H9 (cell line): ENCODE measurements at regions not wholly inside any gene's neighbourhood (a gene's known extent, or its start where the extent isn't known, plus 50 kb on each side); places are given as distances from the start of the nearest gene placed in this dataset.

ENCODE experiments used
- DNase-seq: peaks from one replicate; pipeline ENCODE4 v3.0.0-alpha.2; 2017
- H2AFZ ChIP-seq: one replicate; pipeline ENCODE4 v1.6.1; 2013; ENCODE audit warnings: mild to moderate bottlenecking, low read length, control low read depth, moderate library complexity
- H2AK5ac ChIP-seq: 2 replicates; pipeline ENCODE4 v1.6.1; 2013; ENCODE audit warnings: low read length, control low read depth, mixed read lengths; ENCODE audit not compliant: insufficient read length
- H2BK120ac ChIP-seq: one replicate; pipeline ENCODE4 v1.6.1; 2013; ENCODE audit warnings: low read depth, mild to moderate bottlenecking, low read length, control low read depth, inconsistent platforms; ENCODE audit not compliant: poor library complexity, severe bottlenecking
- H2BK12ac ChIP-seq: 2 replicates; pipeline ENCODE4 v1.6.1; 2013; ENCODE audit warnings: low read length, control low read depth, mixed read lengths, low read depth; ENCODE audit not compliant: insufficient read length
- H2BK15ac ChIP-seq: 2 replicates; pipeline ENCODE4 v1.6.1; 2013; ENCODE audit warnings: low read depth, low read length, control low read depth
- H2BK20ac ChIP-seq: one replicate; pipeline ENCODE4 v1.6.1; 2013; ENCODE audit warnings: low read depth, mild to moderate bottlenecking, low read length, control low read depth, inconsistent platforms; ENCODE audit not compliant: poor library complexity, severe bottlenecking
- H2BK5ac ChIP-seq: 2 replicates; pipeline ENCODE4 v1.6.1; 2013; ENCODE audit warnings: low read length, control low read depth, mixed read lengths; ENCODE audit not compliant: insufficient read length
- H3K14ac ChIP-seq: 2 replicates; pipeline ENCODE4 v1.6.1; 2013; ENCODE audit warnings: low read length, control low read depth; ENCODE audit not compliant: insufficient read depth
- H3K18ac ChIP-seq: 2 replicates; pipeline ENCODE4 v1.6.1; 2013; ENCODE audit warnings: low read depth, mild to moderate bottlenecking, mixed read lengths, low read length, control low read depth; ENCODE audit not compliant: insufficient read length
- H3K23ac ChIP-seq: 2 replicates; pipeline ENCODE4 v1.6.1; 2013; ENCODE audit warnings: low read length, control low read depth, mixed read lengths, low read depth; ENCODE audit not compliant: insufficient read length
- H3K23me2 ChIP-seq: 2 replicates; pipeline ENCODE4 v1.6.1; 2013; ENCODE audit warnings: low read depth, mild to moderate bottlenecking, mixed read lengths, low read length, control low read depth; ENCODE audit not compliant: insufficient read length, poor library complexity, severe bottlenecking
- H3K27ac ChIP-seq: 2 replicates; pipeline ENCODE4 v1.5.1; 2013; ENCODE audit warnings: low read length, control low read depth, mixed read lengths, low read depth; ENCODE audit not compliant: insufficient read length
- H3K27me3 ChIP-seq: 2 replicates; pipeline ENCODE4 v1.6.1; 2013; ENCODE audit warnings: low read length, control low read depth, inconsistent platforms; ENCODE audit not compliant: insufficient read depth
- H3K4ac ChIP-seq: 2 replicates; pipeline ENCODE4 v1.6.1; 2013; ENCODE audit warnings: low read depth, mild to moderate bottlenecking, control low read depth, inconsistent platforms, low read length, moderate library complexity
- H3K4me1 ChIP-seq: 2 replicates; pipeline ENCODE4 v1.6.1; 2013; ENCODE audit warnings: low read length, control low read depth, inconsistent platforms; ENCODE audit not compliant: insufficient read depth
- H3K4me2 ChIP-seq: 2 replicates; pipeline ENCODE4 v1.6.1; 2013; ENCODE audit warnings: low read length, control low read depth, mixed read lengths; ENCODE audit not compliant: insufficient read length, insufficient read depth
- H3K56ac ChIP-seq: 2 replicates; pipeline ENCODE4 v1.6.1; 2013; ENCODE audit warnings: low read depth, mild to moderate bottlenecking, mixed read lengths, low read length, control low read depth; ENCODE audit not compliant: insufficient read length
- H3K79me1 ChIP-seq: 2 replicates; pipeline ENCODE4 v1.6.1; 2013; ENCODE audit warnings: low read depth, mild to moderate bottlenecking, moderate library complexity, low read length, control low read depth, inconsistent platforms; ENCODE audit not compliant: insufficient read depth, poor library complexity, severe bottlenecking
- H3K79me2 ChIP-seq: 2 replicates; pipeline ENCODE4 v1.6.1; 2013; ENCODE audit warnings: low read length, control low read depth, inconsistent platforms; ENCODE audit not compliant: insufficient read depth
- H3K9ac ChIP-seq: 2 replicates; pipeline ENCODE4 v1.6.1; 2013; ENCODE audit warnings: low read length, control low read depth, mixed read lengths; ENCODE audit not compliant: insufficient read length; ENCODE audit errors: extremely low read depth
- H3K9me3 ChIP-seq: one replicate; pipeline ENCODE4 v1.6.1; 2013; ENCODE audit warnings: low read depth, low read length, inconsistent platforms; ENCODE audit not compliant: control insufficient read depth
- H3T11ph ChIP-seq: one replicate; pipeline ENCODE4 v1.6.1; 2013; ENCODE audit warnings: mild to moderate bottlenecking, low read length, control low read depth, inconsistent platforms
- H4K20me1 ChIP-seq: one replicate; pipeline ENCODE4 v1.6.1; 2013; ENCODE audit not compliant: control insufficient read depth, insufficient read length, insufficient read depth
- H4K5ac ChIP-seq: 2 replicates; pipeline ENCODE4 v1.6.1; 2013; ENCODE audit warnings: low read depth, mild to moderate bottlenecking, mixed read lengths, low read length, control low read depth; ENCODE audit not compliant: insufficient read length
- H4K8ac ChIP-seq: replicated peaks from 2 replicates; pipeline ENCODE4 v1.6.1; 2013; ENCODE audit warnings: low read length, control low read depth, mixed read lengths, low read depth; ENCODE audit not compliant: insufficient read length
- H4K91ac ChIP-seq: 2 replicates; pipeline ENCODE4 v1.6.1; 2013; ENCODE audit warnings: low read depth, mild to moderate bottlenecking, moderate library complexity, mixed read lengths, low read length, control low read depth; ENCODE audit not compliant: insufficient read length
- H3K27ac Mint-ChIP-seq, 3 experiments: 2 replicates in 2 of 3; 3 replicates in 1 of 3; pipeline ENCODE4 v1.8.0; 2020 to 2021; ENCODE audit warnings: mixed read lengths in 3 of 3, mild to moderate bottlenecking in 1 of 3, moderate library complexity in 1 of 3
- H3K27me3 Mint-ChIP-seq: 2 replicates; pipeline ENCODE4 v1.8.0; 2021; ENCODE audit warnings: low read depth, mild to moderate bottlenecking, moderate library complexity, mixed read lengths
- H3K36me3 Mint-ChIP-seq, 3 experiments: 2 replicates in 2 of 3; 3 replicates in 1 of 3; pipeline ENCODE4 v1.8.0; 2020 to 2021; ENCODE audit warnings: low read depth in 3 of 3, mixed read lengths in 3 of 3; ENCODE audit not compliant: insufficient read depth in 1 of 3
- H3K4me1 Mint-ChIP-seq, 2 experiments: 2 replicates each; pipeline ENCODE4 v1.8.0; 2020; ENCODE audit warnings: mixed read lengths in 2 of 2
- H3K4me3 Mint-ChIP-seq, 2 experiments: 2 replicates in 1 of 2; 3 replicates in 1 of 2; pipeline ENCODE4 v1.8.0; 2020 to 2021; ENCODE audit warnings: mild to moderate bottlenecking in 2 of 2, mixed read lengths in 2 of 2, moderate library complexity in 1 of 2
- H3K9me3 Mint-ChIP-seq, 2 experiments: 2 replicates in 1 of 2; 3 replicates in 1 of 2; pipeline ENCODE4 v1.8.0; 2020; ENCODE audit warnings: mild to moderate bottlenecking in 2 of 2, mixed read lengths in 2 of 2, moderate library complexity in 1 of 2
- WGBS: extraction: QIAGEN DNeasy Blood & Tissue Kit; methylation state at CpG from one replicate; pipeline ENCODE4 v1.1.7; 2013; ENCODE audit warnings: missing lambda C conversion rate, low lambda C conversion rate, mixed read lengths; ENCODE audit not compliant: insufficient read length; ENCODE audit errors: extremely low coverage; 5-methylcytosine and 5-hydroxymethylcytosine counted together
- TF ChIP-seq, protein P1 (sequence below): fragments of 200-600 bp; sonication (generic); conservative IDR thresholded peaks from 3 replicates; pipeline ENCODE4 v1.8.0; 2021; ENCODE audit warnings: antibody characterized with exemption, mild to moderate bottlenecking

DNA sequence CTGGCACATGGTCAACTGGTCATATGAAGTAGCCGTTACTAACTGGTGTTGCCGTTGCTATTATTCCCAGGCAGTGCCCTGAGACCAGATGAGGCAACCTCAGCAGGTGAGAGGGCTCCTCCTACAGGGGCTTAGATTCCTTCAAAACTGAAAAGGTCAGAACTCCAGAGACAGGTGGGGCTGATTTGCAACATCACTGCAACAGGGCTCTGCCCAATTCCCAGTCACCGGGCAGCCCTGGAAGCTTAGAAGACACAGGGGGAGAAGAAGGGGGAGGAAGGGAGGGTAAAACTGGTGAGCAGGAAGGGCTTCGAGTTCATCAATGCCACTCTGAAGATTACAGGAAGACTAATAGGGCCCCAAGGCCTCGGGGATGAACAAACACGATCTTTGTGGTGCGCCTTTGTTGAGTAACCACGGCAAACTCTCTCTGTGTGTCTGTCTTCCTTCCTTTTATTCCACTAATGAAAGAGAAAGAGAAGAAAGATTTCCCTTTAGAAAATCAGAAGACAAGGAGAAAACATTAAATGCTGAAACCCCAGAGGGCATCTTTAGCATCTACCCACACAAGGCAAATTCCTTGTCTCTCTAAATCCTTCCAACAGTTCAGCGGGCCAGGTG, 749.1 kb upstream of the TBX3 start:
- Histone ChIP-seq H3K23ac (no peak overlapping the region), H4K8ac (no peak overlapping the region), H4K20me1 (no peaks in the 10 kb centered on the region), H3K4ac (no peak overlapping the region), H3K23me2 (no peaks in the 10 kb centered on the region), H3K79me1 (no peaks in the 10 kb centered on the region), H3K4me1 (peaks cover 4% of the 10 kb centered on the region; the same call in 1 of the 2 replicates), H3K56ac (no peak overlapping the region), H3T11ph (no peak overlapping the region), H3K9me3 (no peaks in the 10 kb centered on the region), H2AK5ac (no peak overlapping the region), H4K91ac (no peak overlapping the region), H3K27ac (no peak overlapping the region), H2AFZ (no peak overlapping the region), H2BK120ac (no peak overlapping the region), H3K27me3 (no peaks in the 10 kb centered on the region), H2BK15ac (no peak overlapping the region), H4K5ac (no peak overlapping the region), H3K14ac (no peak overlapping the region), H3K9ac (no peak overlapping the region), H3K4me2 (no peak overlapping the region), H3K79me2 (no peaks in the 10 kb centered on the region), H2BK12ac (no peak overlapping the region), H3K18ac (no peak overlapping the region), H2BK20ac (no peak overlapping the region), H2BK5ac (no peak overlapping the region)
- DNase-seq = peak; percentile 66
- H3K36me3 Mint-ChIP-seq = no peaks in the 10 kb centered on the region
- H3K27me3 Mint-ChIP-seq = peaks cover 7% of the 10 kb centered on the region
- WGBS = no CpG with 5 or more reads among the region's 9 CpGs
- peaks cover 19 to 20% of the 10 kb centered on the region in 2 experiments for H3K4me1 Mint-ChIP-seq
- H3K4me3 Mint-ChIP-seq = no peak overlapping the region
- TF ChIP-seq, protein P1, sequence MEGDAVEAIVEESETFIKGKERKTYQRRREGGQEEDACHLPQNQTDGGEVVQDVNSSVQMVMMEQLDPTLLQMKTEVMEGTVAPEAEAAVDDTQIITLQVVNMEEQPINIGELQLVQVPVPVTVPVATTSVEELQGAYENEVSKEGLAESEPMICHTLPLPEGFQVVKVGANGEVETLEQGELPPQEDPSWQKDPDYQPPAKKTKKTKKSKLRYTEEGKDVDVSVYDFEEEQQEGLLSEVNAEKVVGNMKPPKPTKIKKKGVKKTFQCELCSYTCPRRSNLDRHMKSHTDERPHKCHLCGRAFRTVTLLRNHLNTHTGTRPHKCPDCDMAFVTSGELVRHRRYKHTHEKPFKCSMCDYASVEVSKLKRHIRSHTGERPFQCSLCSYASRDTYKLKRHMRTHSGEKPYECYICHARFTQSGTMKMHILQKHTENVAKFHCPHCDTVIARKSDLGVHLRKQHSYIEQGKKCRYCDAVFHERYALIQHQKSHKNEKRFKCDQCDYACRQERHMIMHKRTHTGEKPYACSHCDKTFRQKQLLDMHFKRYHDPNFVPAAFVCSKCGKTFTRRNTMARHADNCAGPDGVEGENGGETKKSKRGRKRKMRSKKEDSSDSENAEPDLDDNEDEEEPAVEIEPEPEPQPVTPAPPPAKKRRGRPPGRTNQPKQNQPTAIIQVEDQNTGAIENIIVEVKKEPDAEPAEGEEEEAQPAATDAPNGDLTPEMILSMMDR = peak; percentile 44; the same call in 2 of the 3 replicates
- no peaks in the 10 kb centered on the region for H3K9me3 Mint-ChIP-seq
- H3K27ac Mint-ChIP-seq = peak overlapping the region in 2 of 3 experiments; percentile 41 to 81; a peak in 3 of 7 replicates
